ENCODE measurements at regions not wholly inside any gene's neighbourhood (a gene's known extent, or its start where the extent isn't known, plus 50 kb on each side); places are given as distances from the start of the nearest gene placed in this dataset.

GRCh38 chr20:29296256-29297230 lies 1960.9 kb upstream of the DEFB115 start:
- TF ChIP-seq GABPA (IDR thresholded peaks at IDR 0.05; ENCODE audit: low read depth) = no peak
- no peak for TF ChIP-seq REST (IDR thresholded peaks at IDR 0.05; ENCODE audit: insufficient replicate concordance, low read depth)
- no peak for TF ChIP-seq CTCF (IDR thresholded peaks at IDR 0.05; ENCODE audit: insufficient read depth, low read length)
- no peak for TF ChIP-seq SPI1 (IDR thresholded peaks at IDR 0.05; ENCODE audit: borderline replicate concordance, low read depth)
- TF ChIP-seq POLR2AphosphoS5 (IDR thresholded peaks at IDR 0.05; ENCODE audit: low read depth) = no peak
- no peaks in the 10 kb centered on the region for H3K27me3 ChIP-seq (ENCODE audit: insufficient read depth, poor library complexity, severe bottlenecking)
- no peak for DNase-seq (ENCODE audit: low read depth in 1 of 2, low spot score in 1 of 2)
- H3K4me3 ChIP-seq (replicated peaks; ENCODE audit: insufficient read depth, low read length) = no peak overlapping the region
- H3K27ac ChIP-seq (replicated peaks) = no peak overlapping the region

- TF ChIP-seq REST (IDR thresholded peaks at IDR 0.05; ENCODE audit: insufficient replicate concordance, low read depth) (no peak), SPI1 (IDR thresholded peaks at IDR 0.05; ENCODE audit: borderline replicate concordance, low read depth) (no peak), GABPA (IDR thresholded peaks at IDR 0.05; ENCODE audit: low read depth) (no peak), POLR2AphosphoS5 (IDR thresholded peaks at IDR 0.05; ENCODE audit: low read depth) (no peak), CTCF (IDR thresholded peaks at IDR 0.05; ENCODE audit: insufficient read depth, low read length) (no peak)
- no peaks in the 10 kb centered on the region for H3K27me3 ChIP-seq (ENCODE audit: insufficient read depth, poor library complexity, severe bottlenecking)
These were observed 1959.8 kb upstream of the DEFB115 start for GRCh38 chr20:29297411-29298270.

GRCh38 chr20:29298271-29298590 lies 1959.2 kb upstream of the DEFB115 start:
- TF ChIP-seq GABPA (IDR thresholded peaks at IDR 0.05; ENCODE audit: low read depth) (no peak), CTCF (IDR thresholded peaks at IDR 0.05; ENCODE audit: insufficient read depth, low read length) (no peak), POLR2AphosphoS5 (IDR thresholded peaks at IDR 0.05; ENCODE audit: low read depth) (no peak), SPI1 (IDR thresholded peaks at IDR 0.05; ENCODE audit: borderline replicate concordance, low read depth) (no peak)
- DNase-seq (ENCODE audit: low read depth in 1 of 2, low spot score in 1 of 2) = no peak
- no peak overlapping the region for H3K4me3 ChIP-seq (replicated peaks; ENCODE audit: insufficient read depth, low read length)
- H3K27ac ChIP-seq (replicated peaks) = no peak overlapping the region
- no peaks in the 10 kb centered on the region for H3K27me3 ChIP-seq (ENCODE audit: insufficient read depth, poor library complexity, severe bottlenecking)

More at GRCh38 chr20:29297411-29298270, 1959.8 kb upstream of the DEFB115 start:
- no peak overlapping the region for H3K4me3 ChIP-seq (replicated peaks; ENCODE audit: insufficient read depth, low read length)
- no peak for DNase-seq (ENCODE audit: low read depth in 1 of 2, low spot score in 1 of 2)
- no peak overlapping the region for H3K27ac ChIP-seq (replicated peaks)

Measured in HL-60 (cell line).